ENCODE measurements at regions not wholly inside any gene's neighbourhood (a gene's known extent, or its start where the extent isn't known, plus 50 kb on each side); places are given as distances from the start of the nearest gene placed in this dataset.

GRCh38 chr6:163714179-163714578 is 299.7 kb downstream of the QKI start:
- Mint-ChIP-seq H3K9me3 (ENCODE audit: unreplicated experiment) (no peaks in the 10 kb centered on the region), H3K4me1 (ENCODE audit: unreplicated experiment) (peaks cover 19% of the 10 kb centered on the region), H3K4me3 (ENCODE audit: unreplicated experiment) (no peak overlapping the region), H3K36me3 (ENCODE audit: low read depth, unreplicated experiment) (no peaks in the 10 kb centered on the region), H3K27me3 (ENCODE audit: unreplicated experiment) (peaks cover 6% of the 10 kb centered on the region), H3K27ac (ENCODE audit: unreplicated experiment) (no peak overlapping the region)
- no peak for TF ChIP-seq CTCF (IDR thresholded peaks at IDR 0.05; ENCODE audit: unreplicated experiment)
- DNase-seq (ENCODE audit: low spot score) = no peak

- DNase-seq (ENCODE audit: low spot score) = no peak
- no peak overlapping the region for H3K27ac Mint-ChIP-seq (ENCODE audit: unreplicated experiment)
- no peaks in the 10 kb centered on the region for H3K36me3 Mint-ChIP-seq (ENCODE audit: low read depth, unreplicated experiment)
- H3K9me3 Mint-ChIP-seq (ENCODE audit: unreplicated experiment) = no peaks in the 10 kb centered on the region
- peaks cover 6% of the 10 kb centered on the region for H3K27me3 Mint-ChIP-seq (ENCODE audit: unreplicated experiment)
- H3K4me3 Mint-ChIP-seq (ENCODE audit: unreplicated experiment) = no peak overlapping the region
- peaks cover 20% of the 10 kb centered on the region for H3K4me1 Mint-ChIP-seq (ENCODE audit: unreplicated experiment)
- TF ChIP-seq CTCF (IDR thresholded peaks at IDR 0.05; ENCODE audit: unreplicated experiment) = no peak
Observed at GRCh38 chr6:163712981-163713380, 298.5 kb downstream of the QKI start.

- H3K27ac Mint-ChIP-seq (ENCODE audit: unreplicated experiment) = no peak overlapping the region
- H3K9me3 Mint-ChIP-seq (ENCODE audit: unreplicated experiment) = no peaks in the 10 kb centered on the region
- DNase-seq (ENCODE audit: low spot score) = no peak
- H3K4me1 Mint-ChIP-seq (ENCODE audit: unreplicated experiment) = peaks cover 20% of the 10 kb centered on the region
- no peaks in the 10 kb centered on the region for H3K36me3 Mint-ChIP-seq (ENCODE audit: low read depth, unreplicated experiment)
- no peak overlapping the region for H3K4me3 Mint-ChIP-seq (ENCODE audit: unreplicated experiment)
- H3K27me3 Mint-ChIP-seq (ENCODE audit: unreplicated experiment) = peaks cover 4% of the 10 kb centered on the region
- no peak for TF ChIP-seq CTCF (IDR thresholded peaks at IDR 0.05; ENCODE audit: unreplicated experiment)
Observed at GRCh38 chr6:163712566-163712961, 298.0 kb downstream of the QKI start.

GRCh38 chr6:163711615-163712565 is 297.4 kb downstream of the QKI start:
- Mint-ChIP-seq H3K9me3 (ENCODE audit: unreplicated experiment) (no peaks in the 10 kb centered on the region), H3K4me3 (ENCODE audit: unreplicated experiment) (no peak overlapping the region), H3K27me3 (ENCODE audit: unreplicated experiment) (peaks cover 3% of the 10 kb centered on the region), H3K4me1 (ENCODE audit: unreplicated experiment) (peaks cover 24% of the 10 kb centered on the region), H3K27ac (ENCODE audit: unreplicated experiment) (no peak overlapping the region), H3K36me3 (ENCODE audit: low read depth, unreplicated experiment) (no peaks in the 10 kb centered on the region)
- DNase-seq (ENCODE audit: low spot score) = no peak
- TF ChIP-seq CTCF (IDR thresholded peaks at IDR 0.05; ENCODE audit: unreplicated experiment) = no peak
